Spinal cord (tissue), 9 donors: ENCODE measurements at regions not wholly inside any gene's neighbourhood (a gene's known extent, or its start where the extent isn't known, plus 50 kb on each side); places are given as distances from the start of the nearest gene placed in this dataset.

Experiments used
- DNase-seq, 6 donors: peaks; one replicate each; pipeline versions ENCODE4 v3.0.0 to v3.0.0-alpha.2; 2013 to 2015; ENCODE audit warnings: low spot score in 6 of 6, low read depth in 4 of 6
- H3K27ac ChIP-seq: one replicate; pipeline ENCODE4 v1.5.1; 2013; ENCODE audit warnings: low read depth, low read length, control low read depth
- H3K27me3 ChIP-seq: one replicate; pipeline ENCODE4 v1.6.1; 2013; ENCODE audit warnings: low read length; ENCODE audit not compliant: control insufficient read depth, insufficient read depth
- H3K36me3 ChIP-seq: one replicate; pipeline ENCODE4 v1.6.1; 2013; ENCODE audit warnings: low read length; ENCODE audit not compliant: control insufficient read depth, insufficient read depth
- H3K4me1 ChIP-seq: one replicate; pipeline ENCODE4 v1.6.1; 2013; ENCODE audit warnings: low read length; ENCODE audit not compliant: control insufficient read depth, insufficient read depth
- H3K4me3 ChIP-seq: one replicate; pipeline ENCODE4 v1.5.1; 2013; ENCODE audit warnings: low read depth, low read length, control low read depth
- H3K9me3 ChIP-seq: one replicate; pipeline ENCODE4 v1.6.1; 2013; ENCODE audit warnings: low read length; ENCODE audit not compliant: control insufficient read depth, insufficient read depth
- WGBS: methylation state at CpG from one replicate; pipeline ENCODE4 v1.1.5; 2013; ENCODE audit warnings: missing lambda C conversion rate; ENCODE audit not compliant: insufficient coverage; 5-methylcytosine and 5-hydroxymethylcytosine counted together
- donor health status: healthy.

DNA sequence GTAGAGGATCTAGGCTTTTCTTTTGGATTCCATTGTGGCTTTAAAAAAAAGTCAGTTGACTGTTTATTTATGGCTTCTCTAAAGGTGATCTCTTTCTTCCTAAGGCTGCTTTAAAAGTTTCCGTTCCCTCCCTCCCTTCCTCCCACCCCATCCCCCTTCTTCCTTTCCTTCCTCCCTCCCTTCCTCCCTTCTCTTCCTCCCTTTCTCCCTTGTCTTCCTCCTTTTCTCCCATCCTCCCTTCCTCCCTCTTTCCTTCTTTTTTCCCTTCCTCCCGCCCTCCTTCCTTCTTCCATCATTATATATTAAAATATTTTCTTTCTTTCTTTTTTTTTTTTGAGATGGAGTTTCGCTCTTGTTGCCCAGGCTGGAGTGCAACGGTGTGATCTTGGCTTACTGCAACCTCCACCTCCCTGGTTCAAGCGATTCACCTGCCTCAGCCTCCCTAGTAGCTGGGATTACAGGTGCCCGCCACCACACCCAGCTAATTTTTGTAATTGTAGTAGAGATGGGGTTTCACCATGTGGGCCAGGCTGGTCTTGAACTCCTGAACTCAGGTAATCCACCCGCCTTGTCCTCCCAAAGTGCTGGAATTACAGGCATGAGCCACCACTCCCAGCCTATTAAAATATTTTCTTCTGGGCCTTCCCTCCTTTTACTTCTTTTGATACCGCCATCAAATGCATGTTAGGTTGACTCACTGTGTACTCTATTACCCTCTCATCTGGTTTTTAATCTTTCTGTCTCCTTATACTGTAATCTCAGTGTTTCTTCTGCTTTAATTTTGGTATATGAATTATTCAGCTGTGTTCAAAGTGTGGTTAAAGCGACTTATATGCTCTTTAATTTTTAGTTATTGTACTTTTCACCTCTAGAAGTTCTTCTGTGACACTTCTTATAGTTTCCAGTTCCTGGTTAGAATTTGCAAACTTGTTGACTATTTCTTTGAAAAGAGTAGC is 59.2 kb upstream of the ATP5PO start:
- Histone ChIP-seq H3K27ac (no peak overlapping the region), H3K9me3 (no peaks in the 10 kb centered on the region), H3K36me3 (no peaks in the 10 kb centered on the region), H3K27me3 (no peaks in the 10 kb centered on the region), H3K4me1 (peaks cover 3% of the 10 kb centered on the region), H3K4me3 (no peak overlapping the region)
- WGBS = 60% methylated on average over 1 of the region's 9 CpGs
- DNase-seq = no peak

GRCh38 chr21:33973268-33973667 is 57.7 kb upstream of the ATP5PO start:
- 53% methylated on average over 3 of the region's 5 CpGs for WGBS

DNA sequence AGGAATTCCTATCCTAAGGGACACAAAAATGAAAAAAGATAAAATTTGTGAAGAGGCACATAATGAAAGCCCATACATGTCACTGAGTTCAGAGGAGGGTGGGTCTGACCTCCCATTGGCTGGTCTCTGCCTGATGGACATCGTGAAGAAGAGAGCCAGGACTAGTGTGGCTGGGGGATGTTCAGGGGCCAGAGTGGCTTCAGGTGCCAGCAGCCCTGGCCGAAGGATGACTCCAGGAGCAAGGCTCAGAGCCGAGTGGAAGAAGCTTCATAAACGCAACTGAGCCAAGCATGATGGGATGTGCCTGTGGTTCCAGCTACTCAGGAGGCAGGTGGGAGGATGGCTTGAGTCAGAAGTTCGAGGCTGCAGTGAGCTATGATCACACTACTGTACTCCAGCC is 56.9 kb upstream of the ATP5PO start:
- no peaks in the 10 kb centered on the region for H3K36me3 ChIP-seq
- peaks cover 3% of the 10 kb centered on the region for H3K4me1 ChIP-seq
- no peaks in the 10 kb centered on the region for H3K27me3 ChIP-seq
- H3K27ac ChIP-seq = no peak overlapping the region
- 82% methylated on average over 4 of the region's 5 CpGs for WGBS
- no peaks in the 10 kb centered on the region for H3K9me3 ChIP-seq
- no peak for DNase-seq
- H3K4me3 ChIP-seq = no peak overlapping the region

More at GRCh38 chr21:33973268-33973667, 57.7 kb upstream of the ATP5PO start:
- Histone ChIP-seq H3K4me1 (peaks cover 3% of the 10 kb centered on the region), H3K36me3 (no peaks in the 10 kb centered on the region), H3K27ac (no peak overlapping the region), H3K9me3 (no peaks in the 10 kb centered on the region), H3K27me3 (no peaks in the 10 kb centered on the region), H3K4me3 (no peak overlapping the region)
- peak in 1 of 6 donors; percentile 29 for DNase-seq

- Histone ChIP-seq H3K4me3 (no peak overlapping the region), H3K4me1 (peaks cover 3% of the 10 kb centered on the region), H3K36me3 (no peaks in the 10 kb centered on the region), H3K27me3 (no peaks in the 10 kb centered on the region), H3K27ac (no peak overlapping the region), H3K9me3 (no peaks in the 10 kb centered on the region)
- 52% methylated on average over 7 of the region's 7 CpGs for WGBS
- peak in 1 of 6 donors; percentile 34 for DNase-seq
Measured at GRCh38 chr21:33971492-33972013, 55.9 kb upstream of the ATP5PO start.

GRCh38 chr21:33969581-33969980 is 54.0 kb upstream of the ATP5PO start:
- H3K27me3 ChIP-seq = no peaks in the 10 kb centered on the region

DNA sequence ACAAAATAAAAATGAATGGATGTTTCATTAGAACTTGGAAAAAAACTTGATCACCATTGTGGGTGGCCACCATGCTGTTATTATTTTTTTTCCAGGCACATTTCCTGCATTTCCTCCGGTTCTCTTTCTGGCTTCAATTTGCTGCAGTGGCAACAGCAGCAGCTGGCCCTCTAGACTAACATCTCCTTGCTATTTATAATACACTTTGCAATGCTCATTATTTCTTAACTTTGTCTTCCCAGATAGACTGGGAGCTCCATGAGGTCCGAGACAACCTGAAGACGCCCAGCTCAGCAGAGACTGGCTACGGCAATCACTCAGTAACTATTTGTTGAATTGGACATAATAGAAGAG is 53.4 kb upstream of the ATP5PO start:
- H3K27ac ChIP-seq = no peak overlapping the region
- no peaks in the 10 kb centered on the region for H3K4me1 ChIP-seq
- no peaks in the 10 kb centered on the region for H3K27me3 ChIP-seq
- no peak overlapping the region for H3K4me3 ChIP-seq
- H3K36me3 ChIP-seq = no peaks in the 10 kb centered on the region
- 75% methylated on average over 1 of the region's 4 CpGs for WGBS
- no peaks in the 10 kb centered on the region for H3K9me3 ChIP-seq
- no peak for DNase-seq

More at GRCh38 chr21:33969581-33969980, 54.0 kb upstream of the ATP5PO start:
- H3K4me1 ChIP-seq = no peaks in the 10 kb centered on the region
- H3K4me3 ChIP-seq = no peak overlapping the region
- DNase-seq = no peak
- no peaks in the 10 kb centered on the region for H3K36me3 ChIP-seq
- no peaks in the 10 kb centered on the region for H3K9me3 ChIP-seq
- no CpG with 5 or more reads among the region's 3 CpGs for WGBS
- no peak overlapping the region for H3K27ac ChIP-seq

DNA sequence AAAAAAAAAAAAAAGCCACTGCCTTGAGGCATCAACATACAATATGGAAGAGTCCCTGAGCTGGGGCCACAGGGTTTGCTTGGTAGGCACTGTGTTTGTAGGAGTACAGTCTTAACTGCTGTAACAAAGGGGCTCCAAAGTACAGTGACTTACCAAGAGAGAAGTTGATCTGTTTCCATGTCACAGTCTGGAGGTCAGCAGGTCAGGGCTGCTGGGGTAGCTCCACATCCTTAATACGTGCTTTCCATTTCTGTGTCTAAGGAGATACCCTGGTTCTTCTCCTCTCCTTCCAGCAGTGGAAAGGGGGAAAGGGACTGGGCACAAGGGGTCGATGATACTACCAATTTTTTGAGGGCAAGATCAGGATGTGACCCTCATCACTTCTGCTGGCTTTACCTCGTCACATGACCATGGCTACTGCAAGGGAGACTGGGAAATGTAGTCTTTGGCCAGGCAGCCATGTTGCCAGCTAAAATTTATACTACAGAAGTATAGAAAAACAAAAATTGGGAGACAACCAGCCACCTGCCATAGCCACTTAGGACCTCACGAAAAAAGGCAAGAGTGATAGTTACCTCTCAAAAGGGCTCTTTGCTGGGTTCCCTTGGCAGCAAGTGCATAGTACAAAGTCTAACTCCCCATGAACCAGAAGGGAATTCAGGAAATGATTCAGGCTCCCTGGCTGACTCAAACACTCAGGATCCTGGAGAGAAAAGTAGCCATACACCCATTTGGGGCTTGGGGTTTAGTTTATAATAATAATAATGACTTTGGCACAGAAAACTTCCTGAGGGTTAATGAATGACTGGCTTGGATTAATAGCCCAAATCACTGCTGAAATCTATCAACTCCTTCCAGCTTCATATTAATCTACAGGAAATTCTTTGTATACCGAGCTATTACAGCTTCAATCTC is 52.7 kb upstream of the ATP5PO start:
- Histone ChIP-seq H3K4me3 (no peak overlapping the region), H3K27ac (no peak overlapping the region), H3K9me3 (no peaks in the 10 kb centered on the region), H3K36me3 (no peaks in the 10 kb centered on the region), H3K4me1 (no peaks in the 10 kb centered on the region), H3K27me3 (no peaks in the 10 kb centered on the region)
- WGBS = 17% methylated on average over 1 of the region's 5 CpGs
- peak in 1 of 6 donors; percentile 30 for DNase-seq

DNA sequence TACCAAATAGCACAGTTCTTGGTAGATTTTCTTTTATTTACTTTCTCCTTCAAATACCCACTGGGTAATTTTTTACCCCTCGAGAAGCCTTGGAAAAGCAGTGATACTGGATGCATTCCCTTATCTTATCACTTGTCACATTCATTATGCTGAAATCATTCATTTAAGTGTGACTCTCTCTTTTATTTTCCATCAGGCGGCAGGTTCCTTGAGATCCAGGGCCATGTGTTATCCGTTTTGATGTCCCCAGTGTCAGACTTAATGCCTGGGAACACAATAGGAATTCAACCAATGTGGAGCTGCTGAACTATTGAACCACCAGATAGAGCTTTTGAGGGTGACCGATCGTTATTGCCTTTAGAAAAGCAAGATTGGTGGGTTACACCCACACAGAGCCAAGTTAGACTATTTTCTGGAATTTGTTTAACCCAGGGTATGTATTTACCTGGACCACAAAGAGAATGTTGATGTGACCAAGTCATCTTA is 51.5 kb upstream of the ATP5PO start:
- 59% methylated on average over 5 of the region's 5 CpGs for WGBS
- Histone ChIP-seq H3K27ac (no peak overlapping the region), H3K4me1 (no peaks in the 10 kb centered on the region), H3K4me3 (no peak overlapping the region), H3K36me3 (no peaks in the 10 kb centered on the region), H3K9me3 (no peaks in the 10 kb centered on the region), H3K27me3 (no peaks in the 10 kb centered on the region)
- no peak for DNase-seq

- no peak for DNase-seq
- no peak overlapping the region for H3K27ac ChIP-seq
- H3K36me3 ChIP-seq = no peaks in the 10 kb centered on the region
- 58% methylated on average over 2 of the region's 4 CpGs for WGBS
- H3K27me3 ChIP-seq = no peaks in the 10 kb centered on the region
- H3K4me3 ChIP-seq = no peak overlapping the region
- H3K4me1 ChIP-seq = no peaks in the 10 kb centered on the region
- no peaks in the 10 kb centered on the region for H3K9me3 ChIP-seq
Measured at GRCh38 chr21:33966324-33966949, 50.8 kb upstream of the ATP5PO start.
